Kidney glomerular epithelial cell (primary cell): ENCODE measurements at regions not wholly inside any gene's neighbourhood (a gene's known extent, or its start where the extent isn't known, plus 50 kb on each side); places are given as distances from the start of the nearest gene placed in this dataset.
A peak's percentile ranks its signal among the peaks of the same experiment; 100 is the strongest.

ENCODE experiments used
- DNase-seq: peaks from one replicate; lab custom pipeline; 2025; lab: John Stamatoyannopoulos, UW

DNA sequence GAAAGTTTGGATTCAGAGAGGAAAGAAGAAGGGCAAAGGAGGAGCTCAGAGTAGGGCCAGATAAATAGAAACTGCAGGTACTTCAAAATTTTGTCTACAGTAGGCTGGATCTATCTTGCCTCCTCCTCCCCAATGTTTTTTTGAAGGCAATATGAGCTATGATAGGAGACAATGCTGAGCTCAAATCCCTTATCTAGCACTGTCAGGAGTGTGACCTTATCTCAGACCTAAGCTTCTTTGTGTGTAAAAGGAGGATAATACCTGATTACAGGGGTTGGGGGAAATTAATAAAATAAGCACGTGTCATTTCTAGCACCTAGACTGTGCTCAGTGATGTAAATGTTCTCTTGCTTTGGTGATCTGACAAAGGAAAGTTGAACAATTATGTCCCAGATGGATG is 137.8 kb upstream of the CD180 start:
- DNase-seq = no peak

DNA sequence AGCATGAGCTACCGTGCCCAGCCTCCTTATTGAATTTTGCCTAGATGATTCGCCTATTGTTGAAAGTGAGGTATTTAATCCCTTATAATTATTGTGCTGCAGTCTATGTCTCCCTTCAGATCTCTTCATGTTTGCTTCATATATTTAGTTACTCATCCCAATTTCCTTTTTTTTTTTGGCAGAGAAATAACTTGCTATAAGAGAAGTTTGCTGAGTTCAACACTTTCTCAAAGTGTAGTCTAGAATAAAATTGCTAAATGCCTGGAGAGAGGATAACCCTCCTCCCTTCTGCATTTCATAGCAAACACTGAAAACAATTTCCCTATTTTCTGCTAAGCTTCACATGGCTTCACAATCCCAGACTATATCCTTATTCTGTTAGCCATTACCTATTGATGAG is 136.6 kb upstream of the CD180 start:
- DNase-seq = no peak

GRCh38 chr5:67331296-67331925 is 134.8 kb upstream of the CD180 start:
- DNase-seq = no peak

DNA sequence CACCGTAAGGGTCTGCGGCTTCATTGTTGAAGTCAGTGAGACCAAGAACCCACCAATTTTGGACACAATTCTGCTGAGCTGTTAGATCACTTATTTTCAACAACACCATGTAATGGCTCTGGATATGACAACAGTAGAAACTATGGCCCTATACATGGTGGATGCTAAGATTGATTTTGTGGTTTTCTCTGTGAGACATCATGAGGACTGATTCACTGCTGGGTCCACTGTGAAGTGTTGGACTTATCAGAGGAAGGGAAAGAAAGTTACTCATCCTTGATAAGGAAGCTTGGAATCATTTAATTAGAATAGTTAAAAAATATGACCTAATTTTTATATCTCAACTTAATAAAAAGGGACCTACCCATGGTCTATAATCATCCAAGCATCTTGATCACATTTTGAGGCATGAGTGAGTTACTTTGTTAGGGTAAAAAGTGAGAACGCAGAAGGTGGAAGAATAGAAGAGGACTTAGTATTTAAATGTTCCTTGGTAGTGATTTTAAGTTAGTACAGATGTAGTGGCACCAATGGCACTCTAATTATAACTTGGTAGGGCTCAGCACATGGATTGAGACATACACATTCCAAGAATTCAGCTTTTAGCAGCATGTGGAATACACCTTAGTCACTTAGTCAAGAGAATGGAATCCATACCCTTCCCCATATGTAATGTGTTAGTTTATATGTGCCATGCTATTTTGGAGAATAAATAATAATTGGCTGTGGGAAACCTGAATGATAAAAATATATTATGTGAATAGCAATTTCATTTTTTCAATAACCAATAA is 123.5 kb upstream of the CD180 start:
- DNase-seq = peak; percentile 10

- DNase-seq = no peak
These were observed 122.1 kb upstream of the CD180 start for GRCh38 chr5:67318746-67319145.

GRCh38 chr5:67317603-67318002 is 121.0 kb upstream of the CD180 start:
- DNase-seq = no peak

- no peak for DNase-seq
These were observed 120.1 kb upstream of the CD180 start for GRCh38 chr5:67316695-67317094.

DNA sequence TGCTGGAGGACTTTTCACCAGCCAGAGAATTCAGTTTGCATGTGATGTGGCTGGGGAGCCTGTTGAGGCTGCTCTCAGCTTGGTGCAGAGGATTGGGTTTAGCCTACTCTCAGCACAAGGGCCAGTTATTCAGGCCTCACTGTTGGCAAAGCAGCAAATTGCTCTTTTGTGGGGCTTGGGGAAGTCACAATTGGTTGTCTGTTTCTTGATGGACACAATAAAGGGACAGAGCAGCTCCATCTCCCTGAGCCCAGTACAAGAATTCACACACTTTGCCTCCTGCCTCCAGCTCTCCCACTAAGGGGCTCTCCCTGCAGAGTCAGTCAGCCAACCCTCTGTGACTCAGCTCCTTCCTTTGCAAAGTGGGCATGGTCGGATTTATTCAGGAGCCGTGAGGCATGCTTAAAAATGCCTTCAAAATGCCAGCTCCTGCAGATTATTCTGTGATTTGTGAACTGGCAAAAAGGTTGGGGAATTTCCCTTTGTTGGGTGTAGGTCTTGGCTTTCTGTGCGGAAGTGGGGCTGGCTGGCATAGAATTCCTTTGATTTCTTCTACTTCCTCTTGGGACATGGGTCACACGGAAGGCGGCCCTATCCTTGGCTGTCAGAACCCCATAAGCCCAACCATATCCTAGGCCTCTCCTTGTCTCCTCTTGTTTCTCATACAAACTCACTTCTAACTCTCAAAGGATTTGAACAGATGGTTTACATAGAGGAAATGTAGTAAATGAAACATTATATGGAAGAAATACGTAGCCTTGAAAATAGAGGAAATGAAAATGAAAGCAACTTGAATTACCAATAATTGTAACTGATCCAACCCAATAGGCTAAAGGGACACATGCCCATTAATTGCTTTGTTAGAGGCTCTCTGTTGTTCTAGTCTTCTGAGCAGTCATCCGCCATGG is 118.7 kb upstream of the CD180 start:
- peak; percentile 81 for DNase-seq

GRCh38 chr5:67311701-67312100 is 115.1 kb upstream of the CD180 start:
- DNase-seq = no peak

- no peak for DNase-seq
These were observed 114.6 kb upstream of the CD180 start for GRCh38 chr5:67311208-67311607.

DNA sequence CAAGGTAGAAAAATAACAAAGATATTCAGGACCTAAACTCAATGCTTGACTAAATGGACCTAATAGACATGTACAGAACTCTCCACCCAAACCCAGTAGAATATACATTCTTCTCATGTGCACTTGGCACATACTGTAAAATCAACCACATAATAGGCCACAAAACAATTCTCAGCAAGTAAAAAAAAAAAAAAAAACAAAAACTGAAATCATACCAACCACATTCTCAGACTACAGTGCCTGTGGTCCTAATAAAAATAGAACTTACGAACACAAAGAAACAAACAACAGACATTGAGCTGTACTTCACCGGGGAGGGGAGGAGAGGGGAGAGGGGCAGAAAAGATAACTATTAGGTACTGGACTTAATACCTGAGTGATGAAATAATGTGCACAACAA is 114.1 kb upstream of the CD180 start:
- DNase-seq = no peak

DNA sequence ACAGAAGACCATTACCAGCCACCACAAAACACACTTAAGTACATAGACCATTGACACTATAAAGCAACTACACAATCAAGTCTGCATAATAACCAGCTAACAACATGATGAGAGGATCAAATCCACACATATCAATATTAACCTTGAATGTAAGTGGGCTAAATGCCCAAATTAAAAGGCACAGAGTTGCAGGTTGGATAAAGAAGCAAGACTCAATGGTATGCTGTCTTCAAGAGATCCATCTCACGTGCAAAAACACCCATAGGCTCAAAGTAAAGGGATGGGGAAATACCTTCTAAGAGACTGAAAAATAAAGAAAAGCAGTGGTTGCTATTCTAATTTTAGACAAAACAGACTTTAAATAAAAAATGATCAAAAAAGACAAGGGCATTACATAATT is 113.6 kb upstream of the CD180 start:
- DNase-seq = no peak

DNA sequence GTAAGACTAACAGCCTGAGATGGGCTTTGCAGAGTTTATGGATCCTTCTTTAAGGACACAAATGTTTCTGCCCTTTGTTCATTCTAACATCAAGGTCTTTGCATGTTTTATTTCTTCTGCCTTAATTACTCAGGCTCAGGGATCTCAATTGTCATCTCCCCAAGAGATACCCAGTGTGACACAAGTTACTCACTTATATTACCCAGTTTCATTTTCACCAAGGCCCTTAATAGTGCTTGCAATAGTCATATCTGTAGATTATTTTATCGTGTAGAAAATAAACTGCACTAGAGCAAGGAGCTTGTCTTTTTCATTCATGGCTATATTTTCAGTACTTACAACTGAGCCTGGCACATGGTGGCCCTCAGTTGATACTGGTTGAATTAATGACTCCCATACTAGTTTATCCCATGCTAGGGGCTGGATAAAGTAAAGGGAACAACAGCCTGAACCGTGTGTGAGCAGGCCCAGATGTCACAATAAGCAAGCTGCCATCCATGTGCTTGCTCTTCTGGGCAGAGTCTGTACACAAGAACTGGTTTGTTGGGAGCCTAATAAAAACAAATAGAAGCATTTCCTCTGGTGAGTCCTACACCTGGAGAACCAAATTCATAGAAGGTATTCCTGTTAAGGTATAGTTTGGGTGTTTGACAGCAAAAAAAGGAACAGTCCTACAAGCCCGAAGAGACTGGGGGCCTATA is 112.5 kb upstream of the CD180 start:
- no peak for DNase-seq

DNA sequence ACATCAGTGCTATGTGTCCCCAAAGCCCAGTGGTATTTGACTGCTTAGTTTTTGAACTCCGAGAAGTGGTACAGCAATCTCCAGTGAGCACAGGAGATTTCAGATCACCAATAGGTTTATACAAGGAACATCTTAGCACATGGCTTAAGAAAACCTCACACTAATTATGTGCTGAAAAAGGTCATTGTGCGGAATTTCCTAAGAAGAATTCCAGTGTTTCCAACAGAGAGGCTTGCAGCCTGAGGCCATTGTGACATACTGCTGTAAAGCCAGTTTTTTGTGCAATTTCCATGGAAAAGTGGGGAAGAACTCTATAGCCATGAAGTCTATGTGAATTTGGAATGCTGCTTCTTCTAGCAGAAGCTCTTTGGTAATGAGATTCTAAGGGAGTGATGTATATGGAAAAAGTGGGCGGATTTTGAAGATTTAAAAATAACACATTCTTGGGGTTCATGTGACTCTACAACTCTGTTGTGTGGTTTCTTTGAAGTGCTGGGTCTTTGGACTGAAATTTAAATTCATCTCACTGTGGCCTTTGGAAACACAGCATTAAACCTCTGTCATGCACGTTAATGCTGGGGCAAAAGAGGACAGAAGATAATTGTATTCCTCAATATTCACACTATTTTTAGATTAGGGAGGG is 110.5 kb upstream of the CD180 start:
- no peak for DNase-seq

GRCh38 chr5:67305913-67306710 is 109.5 kb upstream of the CD180 start:
- peak; percentile 14 for DNase-seq

DNA sequence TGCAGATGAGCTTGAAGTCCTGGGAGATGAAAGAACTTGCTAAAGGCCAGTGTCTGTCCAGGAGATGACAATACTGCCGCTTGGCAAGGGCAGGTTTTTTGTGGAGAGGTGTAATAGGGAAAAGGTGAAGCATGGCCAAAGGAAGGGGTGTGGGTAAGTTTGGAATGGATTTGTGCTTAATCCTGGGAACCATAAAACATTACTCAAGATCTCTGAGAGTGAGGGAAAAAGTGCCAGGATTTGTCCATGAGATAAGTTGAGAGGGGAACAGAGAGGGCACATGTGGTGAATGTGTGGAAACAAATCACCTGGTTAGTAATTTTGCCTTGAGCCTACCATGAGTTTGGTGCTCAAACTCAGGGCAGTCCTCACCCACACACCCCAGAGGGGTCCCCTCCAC is 108.8 kb upstream of the CD180 start:
- no peak for DNase-seq

DNA sequence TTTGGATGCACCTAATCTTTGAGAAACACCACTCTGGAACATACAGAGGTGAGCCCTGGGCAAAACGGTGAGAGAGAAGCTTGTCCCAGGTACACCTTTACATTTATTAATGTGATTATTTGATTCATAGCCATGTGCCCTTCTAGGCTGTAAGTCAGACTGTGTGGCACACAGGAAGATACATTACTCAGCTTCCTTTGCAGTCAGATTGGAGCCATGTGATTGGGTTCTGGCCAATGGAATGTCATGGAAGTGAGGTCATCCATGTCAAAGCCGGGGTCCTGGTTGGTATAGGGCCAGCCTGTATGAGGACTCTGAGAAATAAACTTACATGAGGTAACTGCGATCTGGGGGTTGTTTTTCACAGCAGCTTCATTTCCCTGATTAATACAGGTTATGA is 106.8 kb upstream of the CD180 start:
- DNase-seq = peak; percentile 14

GRCh38 chr5:67301285-67301903 is 104.8 kb upstream of the CD180 start:
- peak; percentile 90 for DNase-seq

GRCh38 chr5:67300326-67300725 is 103.7 kb upstream of the CD180 start:
- DNase-seq = no peak

- peak; percentile 48 for DNase-seq
These were observed 102.7 kb upstream of the CD180 start for GRCh38 chr5:67299231-67299735.
